HG03565 (cell line): ENCODE measurements at regions not wholly inside any gene's neighbourhood (a gene's known extent, or its start where the extent isn't known, plus 50 kb on each side); places are given as distances from the start of the nearest gene placed in this dataset.

Experiments used
- ATAC-seq: cut with Tn5 transposase; IDR thresholded peaks from one replicate; pipeline ENCODE4 v1.9.1; 2021; ENCODE audit warnings: mild to moderate bottlenecking, moderate library complexity; ENCODE audit not compliant: unreplicated experiment

DNA sequence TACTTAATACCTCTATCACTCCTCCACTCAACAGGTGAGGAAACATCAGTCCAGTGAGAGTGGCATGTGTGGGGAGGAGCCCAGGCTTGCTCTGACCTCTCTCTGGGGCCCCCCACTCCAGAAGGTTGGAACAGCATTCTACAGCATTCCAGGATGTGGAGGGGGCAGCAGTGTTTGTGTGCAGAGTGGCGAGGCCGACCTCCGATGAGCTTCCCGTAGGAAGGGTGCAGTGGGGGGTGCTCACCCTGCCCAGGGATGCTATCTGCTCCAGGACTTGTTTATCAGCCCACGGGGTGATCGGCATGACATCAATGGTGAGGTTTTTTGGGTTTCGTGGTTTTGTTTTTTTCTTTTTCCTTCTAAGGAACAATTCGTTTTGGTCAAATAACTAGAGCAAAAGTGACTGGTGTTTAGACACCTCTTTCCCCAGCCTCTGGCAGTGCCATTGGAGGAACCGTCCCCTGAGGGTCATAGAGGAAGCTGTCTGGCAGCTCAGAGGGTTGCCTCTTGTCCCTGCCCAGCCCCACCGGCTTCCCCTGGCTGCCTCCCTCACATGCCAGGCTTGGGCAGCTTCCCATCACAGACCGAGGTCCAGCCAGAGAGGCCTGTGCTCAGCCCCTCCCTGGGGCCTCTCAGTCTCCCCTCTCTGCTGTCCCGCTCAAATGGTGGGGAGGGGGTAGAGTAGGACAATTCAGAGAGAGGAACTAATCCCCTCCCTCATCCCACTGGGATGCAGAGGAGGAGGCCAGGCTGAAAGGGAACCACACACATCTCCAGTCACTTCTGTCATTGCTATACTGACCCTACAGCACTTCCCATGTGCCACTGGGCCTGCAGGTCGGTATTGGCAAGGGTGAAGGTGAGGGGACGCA lies 96.5 kb downstream of the ZFP36L2 start:
- ATAC-seq, result no peak

- no peak for ATAC-seq
These were observed 97.8 kb downstream of the ZFP36L2 start for GRCh38 chr2:43128559-43128955.

- ATAC-seq, result no peak
These were observed 98.4 kb downstream of the ZFP36L2 start for GRCh38 chr2:43127941-43128558.

DNA sequence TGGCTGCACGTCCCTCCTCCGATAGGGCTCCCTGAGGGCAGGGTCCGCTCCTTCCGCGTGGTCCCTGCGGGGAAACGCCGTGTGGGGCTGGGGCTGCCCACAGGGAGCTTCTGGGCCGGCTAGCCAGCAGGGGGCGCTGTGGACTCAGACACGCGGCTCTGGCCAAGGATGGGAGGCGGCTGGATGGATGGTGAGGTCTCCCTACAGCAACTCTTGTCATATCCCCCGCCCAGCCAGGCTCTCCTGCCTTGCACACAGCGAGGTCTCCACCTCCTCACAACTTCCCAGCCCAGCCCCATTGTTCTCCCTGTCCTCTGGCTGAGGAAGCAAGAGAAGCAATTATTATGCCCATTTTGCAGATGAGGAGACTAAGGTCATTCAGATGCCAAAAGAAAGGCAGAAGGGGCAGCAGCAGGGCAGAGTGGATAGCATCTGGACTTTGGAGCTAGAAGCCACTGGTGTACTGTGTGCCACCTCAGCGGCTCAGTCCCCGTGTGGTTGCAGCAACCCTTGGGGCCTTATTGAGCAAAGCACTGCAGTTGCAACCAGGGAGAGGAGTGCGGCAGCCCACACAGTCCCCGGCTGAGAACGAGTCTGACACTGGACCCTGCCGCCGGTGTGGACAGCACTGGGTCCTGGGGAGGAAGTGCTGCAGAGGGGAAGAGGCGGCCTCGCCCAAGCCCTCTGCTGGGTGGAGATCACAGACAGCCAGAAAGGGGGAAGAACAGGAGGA lies 99.0 kb downstream of the ZFP36L2 start:
- no peak for ATAC-seq

GRCh38 chr2:43126817-43127207 lies 99.6 kb downstream of the ZFP36L2 start:
- no peak for ATAC-seq

DNA sequence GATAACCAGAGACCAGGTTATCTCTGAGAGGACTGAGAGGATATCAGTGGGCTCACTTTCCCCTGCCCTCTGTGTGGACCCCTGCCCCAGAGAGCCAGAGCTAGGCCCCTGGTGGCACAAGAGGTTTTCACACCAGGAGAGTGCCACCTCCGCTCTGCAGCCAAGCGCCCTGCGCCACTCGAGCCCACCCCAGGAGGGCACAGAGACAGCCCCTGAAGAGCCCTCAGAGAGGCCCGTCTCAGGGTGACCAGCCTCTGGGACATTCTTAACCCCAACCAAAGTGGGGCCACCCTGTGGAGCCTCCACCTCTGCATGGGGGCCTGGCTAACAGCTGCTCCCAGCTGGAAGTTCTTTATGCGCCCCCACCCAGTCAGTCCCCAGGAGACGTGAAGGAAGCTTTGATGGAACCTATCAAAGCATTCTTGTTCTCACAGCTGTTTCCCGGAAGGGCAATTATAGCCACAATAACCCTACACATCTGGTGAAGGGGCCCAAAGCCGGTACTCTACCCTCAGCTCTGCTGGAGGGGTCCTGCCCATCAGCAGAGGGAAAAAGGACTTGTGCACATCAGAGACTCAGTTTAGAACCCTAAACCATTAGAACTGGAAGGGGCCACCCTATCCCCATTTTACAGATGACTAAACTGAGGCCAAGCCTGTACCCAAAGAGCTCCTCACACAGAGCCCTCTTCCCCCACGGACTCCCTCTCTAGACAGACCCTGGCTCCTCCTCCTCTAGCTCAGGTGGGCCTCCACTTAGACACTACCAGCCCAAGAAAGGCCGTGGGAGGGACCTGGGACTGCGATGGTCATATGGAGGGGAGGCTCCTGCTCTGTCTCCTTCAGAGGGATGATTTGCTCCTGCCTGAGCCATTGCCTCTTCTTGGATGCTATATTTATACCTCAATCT lies 101.1 kb downstream of the ZFP36L2 start:
- no peak for ATAC-seq

- no peak for ATAC-seq
These were observed 101.7 kb downstream of the ZFP36L2 start for GRCh38 chr2:43124687-43125057.

- no peak for ATAC-seq
These were observed 102.3 kb downstream of the ZFP36L2 start for GRCh38 chr2:43123981-43124686.

GRCh38 chr2:43123486-43123885 lies 102.9 kb downstream of the ZFP36L2 start:
- no peak for ATAC-seq

- no peak for ATAC-seq
These were observed 103.4 kb downstream of the ZFP36L2 start for GRCh38 chr2:43123028-43123427.

DNA sequence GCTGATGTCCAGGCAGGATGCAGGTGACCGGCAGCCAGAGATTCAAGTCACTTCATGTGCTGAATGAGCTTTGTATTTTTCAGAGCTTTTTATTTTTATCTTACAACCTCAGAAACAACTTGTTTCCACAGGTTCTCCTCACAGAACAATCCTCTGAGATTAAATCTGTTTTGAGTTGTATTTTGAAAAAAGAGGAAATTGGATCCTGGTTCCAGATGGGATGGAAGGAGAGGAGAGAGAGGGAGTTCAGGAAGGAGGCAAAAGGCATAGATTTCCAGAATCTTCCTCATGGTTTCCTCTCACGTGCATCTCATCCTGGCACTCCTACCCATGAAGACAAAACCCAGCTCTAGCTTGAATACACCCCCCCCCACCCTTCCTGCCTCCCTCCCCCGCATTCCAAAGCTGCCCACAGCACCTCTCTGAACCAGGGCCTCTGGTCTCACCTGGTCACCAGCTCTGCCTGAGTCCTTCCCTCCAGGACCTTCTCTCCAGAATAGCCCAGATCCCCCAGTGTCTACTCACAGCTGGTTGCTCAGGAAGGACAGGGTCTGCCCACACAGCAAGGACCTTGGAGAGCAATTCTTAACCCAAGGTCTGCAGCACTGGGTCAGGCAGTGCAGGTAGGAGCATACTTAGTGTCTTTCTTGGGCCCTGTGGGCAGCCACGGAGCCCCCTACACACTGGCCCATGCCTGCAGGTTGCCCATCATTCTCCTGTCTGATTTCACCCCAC lies 104.7 kb downstream of the ZFP36L2 start:
- ATAC-seq, result no peak

DNA sequence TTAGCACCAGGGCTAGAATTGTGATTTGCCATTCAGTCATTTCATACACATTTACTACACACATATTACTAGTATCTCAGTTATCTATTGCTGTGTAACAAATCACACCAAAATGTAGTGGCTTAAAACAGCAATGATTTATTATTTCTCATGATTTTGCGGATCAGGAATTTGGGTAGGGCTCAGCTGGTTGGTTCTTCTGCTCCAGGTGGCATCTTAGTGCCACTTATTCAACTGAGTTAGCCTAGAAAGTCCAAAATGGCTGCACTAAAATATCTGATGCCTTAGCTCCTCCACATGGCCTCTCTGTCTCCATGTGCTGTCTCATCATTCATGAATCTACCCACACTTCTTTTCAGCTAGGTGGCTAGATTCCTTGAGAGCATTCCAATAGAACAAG lies 107.1 kb downstream of the ZFP36L2 start:
- no peak for ATAC-seq

- ATAC-seq, result no peak
These were observed 108.8 kb downstream of the ZFP36L2 start for GRCh38 chr2:43117521-43118143.

GRCh38 chr2:43116988-43117387 lies 109.4 kb downstream of the ZFP36L2 start:
- ATAC-seq, result no peak

GRCh38 chr2:43115881-43116280 lies 110.5 kb downstream of the ZFP36L2 start:
- no peak for ATAC-seq

DNA sequence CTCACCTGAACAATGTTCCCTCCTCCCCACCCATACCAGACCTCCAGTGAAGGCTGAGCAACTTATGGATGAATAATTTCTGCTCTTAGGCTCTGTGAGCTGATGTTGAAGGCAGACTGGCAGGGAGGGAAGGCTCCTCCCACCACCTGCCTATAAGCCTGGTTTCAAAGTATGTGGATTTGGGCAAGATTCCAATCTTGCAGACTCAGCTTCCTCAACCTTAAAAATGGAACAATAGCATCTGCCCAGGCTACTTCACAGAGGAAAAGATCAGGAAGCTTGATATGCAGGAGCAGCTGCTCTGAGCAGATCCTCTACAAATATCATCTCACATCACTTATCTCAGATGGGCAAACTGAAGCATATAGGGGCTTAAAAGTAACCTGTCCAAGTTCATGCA lies 112.2 kb downstream of the ZFP36L2 start:
- ATAC-seq, result no peak

GRCh38 chr2:43111788-43112554 lies 114.4 kb downstream of the ZFP36L2 start:
- no peak for ATAC-seq

DNA sequence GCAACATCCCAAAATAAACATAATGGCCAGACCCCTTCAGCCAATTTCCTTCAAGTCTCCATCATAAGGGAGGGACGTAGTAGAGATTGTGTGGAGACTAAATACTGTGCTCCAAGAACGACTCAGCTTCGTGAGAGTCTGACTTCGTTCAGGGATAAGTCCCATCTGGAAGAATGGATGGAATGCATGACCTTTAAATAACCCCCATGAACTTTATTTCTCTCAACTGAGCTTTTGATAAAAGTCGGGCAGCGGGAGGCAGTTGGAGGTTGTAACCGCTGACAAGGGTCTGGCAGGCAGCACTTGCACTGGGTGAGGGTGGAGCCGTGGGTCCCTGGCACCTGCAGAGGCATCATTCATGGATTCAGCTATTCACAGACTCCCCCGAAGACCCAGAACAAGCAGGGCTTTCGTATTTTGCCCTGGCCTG lies 115.9 kb downstream of the ZFP36L2 start:
- no peak for ATAC-seq
